K562 (cell line): ENCODE measurements at regions not wholly inside any gene's neighbourhood (a gene's known extent, or its start where the extent isn't known, plus 50 kb on each side); places are given as distances from the start of the nearest gene placed in this dataset.
A peak's percentile ranks its signal among the peaks of the same experiment; 100 is the strongest.

Experiments
- ATAC-seq: fragments of 200-7000 bp; cut with Tn5 transposase; 3 replicates; pipeline ENCODE4 v1.9.1; 2020; ENCODE audit warnings: moderate library complexity
- BruUV-seq: library from RNA; stranded (reverse); fragments of 400-500 nt; replicated peaks from 2 replicates; lab custom pipeline; 2021; lab: Mats Ljungman, UMichigan
- CTCF ChIA-PET: fragments of 300-600 bp; formaldehyde crosslinking; extraction: SDS; loops from one replicate; lab custom pipeline; 2021; ENCODE audit warnings: low intra/inter-chr PET ratio; lab: Yijun Ruan, JAX
- POLR2A ChIA-PET: fragments of 300-600, 350-650 bp; sonication (Branson Sonifier 250); formaldehyde crosslinking; extraction: SDS; loops from one replicate; lab custom pipeline; 2021; ENCODE audit warnings: antibody characterized with exemption, inconsistent platforms; lab: Yijun Ruan, JAX
- DNase-seq, 4 experiments: peaks; one replicate each; pipeline versions ENCODE4 v3.0.0 to v3.0.0-alpha.2; 2011 to 2018; ENCODE audit warnings: low spot score in 3 of 4, mixed read lengths in 3 of 4; ENCODE audit errors: extremely low read depth in 1 of 4
- FAIRE-seq: peaks from 2 replicates; lab custom pipeline; 2011; peaks lifted over from hg19 to GRCh38; lab: Jason Lieb, UNC
- H2AFZ ChIP-seq: 2 replicates; pipeline ENCODE4 v1.6.0; 2011; ENCODE audit warnings: low read depth, low read length, control low read depth, inconsistent platforms
- H3K27ac ChIP-seq: fragments of 200-600 bp; 3 replicates; pipeline ENCODE4 v1.8.0; 2011; ENCODE audit warnings: low read depth, mild to moderate bottlenecking, control low read depth, inconsistent platforms, low read length, moderate library complexity, mixed read lengths; ENCODE audit errors: extremely low read depth
- H3K27me3 ChIP-seq, 2 experiments: fragments of 300-600 bp in 1 of 2; 2 replicates in 1 of 2; 3 replicates in 1 of 2; pipeline versions ENCODE4 v1.6.0 to v1.8.0; 2011; ENCODE audit warnings: inconsistent platforms in 2 of 2, low read length in 2 of 2, mild to moderate bottlenecking in 1 of 2, mixed read lengths in 1 of 2, moderate library complexity in 1 of 2; ENCODE audit not compliant: control insufficient read depth in 2 of 2, insufficient read depth in 2 of 2
- H3K36me3 ChIP-seq: fragments of 300-600 bp; 3 replicates; pipeline ENCODE4 v1.8.0; 2011; ENCODE audit warnings: mild to moderate bottlenecking, low read length, inconsistent platforms; ENCODE audit not compliant: control insufficient read depth, insufficient read depth
- H3K4me1 ChIP-seq, 2 experiments: fragments of 200-600 bp in 1 of 2; replicated peaks in 1 of 2; 2 replicates in 1 of 2; 3 replicates in 1 of 2; pipeline versions ENCODE4 v1.5.1 to v1.8.0; 2011; ENCODE audit warnings: inconsistent platforms in 2 of 2, low read length in 2 of 2, mild to moderate bottlenecking in 1 of 2, mixed read lengths in 1 of 2, moderate library complexity in 1 of 2; ENCODE audit not compliant: control insufficient read depth in 2 of 2, insufficient read depth in 2 of 2
- H3K4me2 ChIP-seq: 2 replicates; pipeline ENCODE4 v1.6.1; 2011; ENCODE audit warnings: low read length, control low read depth, inconsistent platforms, mixed read lengths; ENCODE audit not compliant: insufficient read depth
- H3K4me3 ChIP-seq: fragments of 200-600 bp; sonication (generic), shearing (Covaris generic); 2 replicates; pipeline ENCODE4 v1.5.1; 2016; ENCODE audit warnings: control low read depth, inconsistent platforms
- H3K79me2 ChIP-seq: fragments of 200-600 bp; 3 replicates; pipeline ENCODE4 v1.8.0; 2011; ENCODE audit warnings: low read length, inconsistent platforms; ENCODE audit not compliant: control insufficient read depth, insufficient read depth
- H3K9ac ChIP-seq, 2 experiments: 2 replicates each; pipeline versions ENCODE4 v1.6.0 to v1.6.1; 2011; ENCODE audit warnings: low read depth in 2 of 2, low read length in 2 of 2, control low read depth in 1 of 2, inconsistent platforms in 1 of 2, mild to moderate bottlenecking in 1 of 2, mixed read lengths in 1 of 2; ENCODE audit not compliant: insufficient read depth in 1 of 2
- H3K9me1 ChIP-seq: one replicate; pipeline ENCODE4 v1.6.0; 2011; ENCODE audit warnings: inconsistent platforms, mild to moderate bottlenecking, low read length, moderate library complexity; ENCODE audit not compliant: control insufficient read depth, insufficient read depth
- H3K9me3 ChIP-seq: replicated peaks from 2 replicates; pipeline ENCODE4 v1.5.1; 2011; ENCODE audit warnings: low read depth, low read length, inconsistent platforms; ENCODE audit not compliant: control insufficient read depth, insufficient read depth
- H4K20me1 ChIP-seq: replicated peaks from 2 replicates; pipeline ENCODE4 v1.6.1; 2011; ENCODE audit warnings: low read length, inconsistent platforms, mixed read lengths; ENCODE audit not compliant: control insufficient read depth, insufficient read depth
- ARID2 ChIP-seq: fragments of 450-650 bp; IDR thresholded peaks from 2 replicates; pipeline ENCODE4 v1.6.1; 2017; ENCODE audit warnings: antibody characterized with exemption, mild to moderate bottlenecking
- CTCF ChIP-seq, 3 experiments: IDR thresholded peaks in 2 of 3; conservative IDR thresholded peaks in 1 of 3; 2 replicates each; pipeline ENCODE4 v1.5.1; 2011 to 2012; ENCODE audit warnings: low read length in 3 of 3, mild to moderate bottlenecking in 3 of 3, control low read depth in 2 of 3, improper control_type of control experiment in 1 of 3, inconsistent platforms in 1 of 3, low read depth in 1 of 3, mixed read lengths in 1 of 3, moderate library complexity in 1 of 3; ENCODE audit not compliant: insufficient read depth in 2 of 3
- CXXC5 ChIP-seq: fragments of 250-450 bp; sonication (Bioruptor Pico); IDR thresholded peaks from 2 replicates; pipeline ENCODE4 v1.8.0; 2022; ENCODE audit warnings: inconsistent platforms, mild to moderate bottlenecking, moderate library complexity
- EWSR1 ChIP-seq: fragments of 450-650 bp; IDR thresholded peaks from 2 replicates; pipeline ENCODE4 v1.6.1; 2018; ENCODE audit warnings: borderline replicate concordance, mild to moderate bottlenecking, low read depth, moderate library complexity; ENCODE audit not compliant: partially characterized antibody
- MNT ChIP-seq, 2 experiments: fragments of 450-650 bp; conservative IDR thresholded peaks; 2 replicates each; pipeline ENCODE4 v1.6.1; 2017; ENCODE audit warnings: mild to moderate bottlenecking in 2 of 2, moderate library complexity in 2 of 2
- MTA1 ChIP-seq: fragments of 450-650 bp; IDR thresholded peaks from 2 replicates; pipeline ENCODE4 v1.6.1; 2017; ENCODE audit warnings: borderline replicate concordance
- NFIC ChIP-seq: fragments of 450-650 bp; IDR thresholded peaks from 2 replicates; pipeline ENCODE4 v1.6.1; 2017; ENCODE audit warnings: mild to moderate bottlenecking, inconsistent platforms
- PRDM10 ChIP-seq: fragments of 450-650 bp; IDR thresholded peaks from 2 replicates; pipeline ENCODE4 v1.6.1; 2018; ENCODE audit not compliant: partially characterized antibody
- RAD21 ChIP-seq, 2 experiments: fragments of 250-450 bp in 1 of 2; fragments of 450-650 bp in 1 of 2; sonication (Bioruptor Pico) in 1 of 2; formaldehyde crosslinking in 1 of 2; IDR thresholded peaks in 1 of 2; conservative IDR thresholded peaks in 1 of 2; 2 replicates each; pipeline versions ENCODE4 v1.4.0 to v1.8.0; 2020 to 2022; ENCODE audit warnings: mild to moderate bottlenecking in 2 of 2, moderate library complexity in 1 of 2
- RAD51 ChIP-seq: fragments of 450-650 bp; IDR thresholded peaks from 2 replicates; pipeline ENCODE4 v1.7.1; 2016; ENCODE audit warnings: low read depth, mild to moderate bottlenecking, borderline replicate concordance
- ZNF584 ChIP-seq: fragments of 200-800 bp; sonication (Bioruptor generic); IDR thresholded peaks from 2 replicates; pipeline ENCODE4 v1.6.1; 2016; ENCODE audit warnings: low read depth, mild to moderate bottlenecking, missing genetic modification characterization, missing compliant biosample characterization
- WGBS: fragments of 100-300 bp; shearing (Covaris generic); methylation state at CpG from one replicate; pipeline ENCODE4 v1.1.6; 2016; ENCODE audit warnings: low coverage, mixed read lengths; ENCODE audit not compliant: insufficient coverage; ENCODE audit errors: missing lambda C conversion rate; 5-methylcytosine and 5-hydroxymethylcytosine counted together
- in situ Hi-C: fragments of 300-500 bp; cut with MboI; formaldehyde crosslinking; loops from 4 replicates; pipeline ENCODE4 v1.15.0; 2018; ENCODE audit warnings: inconsistent platforms, mixed read lengths
- intact Hi-C: fragments of 100-400 bp; cut with micrococcal nuclease; formaldehyde crosslinking; loops from 2 replicates; pipeline ENCODE4 v1.14.2; 2022

- H4K20me1 ChIP-seq: no peaks in the 10 kb centered on the region
- POLR2A ChIA-PET: no interaction called here
- no peak overlapping the region for H3K4me3 ChIP-seq
- CTCF ChIA-PET: no interaction called here
- WGBS: 0% methylated on average over 2 of the region's 2 CpGs
- H3K9me3 ChIP-seq: no peaks in the 10 kb centered on the region
- BruUV-seq: no TSS peak
- no peak overlapping the region for H3K27ac ChIP-seq
- intact Hi-C loops: no loop called here
- H3K9ac ChIP-seq: no peak overlapping the region
- DNase-seq (peak in 2 of 4 experiments; percentile 5 to 10), FAIRE-seq (no peak)
- H3K79me2 ChIP-seq: no peaks in the 10 kb centered on the region
- H3K27me3 ChIP-seq: no peaks in the 10 kb centered on the region
- no peaks in the 10 kb centered on the region for H3K9me1 ChIP-seq
- TF ChIP-seq MTA1 (no peak), RAD21 (CRISPR knock-in tag; conservative IDR thresholded peaks at IDR 0.05 in 1 of 2, IDR thresholded peaks at IDR 0.05 in 1 of 2) (peak in 1 of 2 experiments; percentile 27; a peak in 2 of 4 replicates), CXXC5 (CRISPR knock-in tag) (no peak), EWSR1 (no peak), RAD51 (no peak), MNT (conservative IDR thresholded peaks at IDR 0.05) (no peak), NFIC (no peak), ZNF584 (no peak), CTCF (IDR thresholded peaks at IDR 0.05 in 2 of 3, conservative IDR thresholded peaks at IDR 0.05 in 1 of 3; ENCODE audit: insufficient read depth in 2 of 3, low read depth in 1 of 3, low read length in 3 of 3) (peak in 2 of 3 experiments; percentile 9 to 26; a peak in 1 of 6 replicates), ARID2 (no peak), PRDM10 (no peak)
- TF ChIP-seq, all 486 proteins: peak for 2
- H3K4me2 ChIP-seq: no peak overlapping the region
- no peaks in the 10 kb centered on the region for H3K4me1 ChIP-seq
- no peak overlapping the region for H2AFZ ChIP-seq
- no peak for ATAC-seq
- in situ Hi-C loops: no loop called here
- no peaks in the 10 kb centered on the region for H3K36me3 ChIP-seq
Measured at GRCh38 chr21:24045775-24046215, 1561.5 kb downstream of the MRPL39 start.
